ENCODE measurements at regions not wholly inside any gene's neighbourhood (a gene's known extent, or its start where the extent isn't known, plus 50 kb on each side); places are given as distances from the start of the nearest gene placed in this dataset.

DNA sequence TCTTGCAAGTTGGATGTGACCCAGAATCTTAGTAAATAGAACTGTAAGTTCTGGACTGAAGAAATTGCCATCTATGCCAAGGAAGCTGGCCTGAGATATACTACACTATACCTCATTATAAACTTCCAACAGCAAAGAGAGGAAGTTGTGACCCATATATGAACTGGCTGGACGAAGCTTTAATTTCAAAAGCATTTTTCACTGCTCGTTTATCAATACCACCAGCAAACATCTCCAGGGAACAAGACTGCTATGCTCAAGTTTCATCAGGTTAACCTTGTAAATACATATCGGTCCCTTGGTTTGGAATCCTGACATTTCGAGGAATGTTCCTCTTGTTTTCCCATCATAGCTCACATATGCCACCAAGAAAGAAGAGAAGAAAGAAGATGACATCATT, 334.5 kb upstream of the IGFBP7 start:
- TF ChIP-seq, protein P1, sequence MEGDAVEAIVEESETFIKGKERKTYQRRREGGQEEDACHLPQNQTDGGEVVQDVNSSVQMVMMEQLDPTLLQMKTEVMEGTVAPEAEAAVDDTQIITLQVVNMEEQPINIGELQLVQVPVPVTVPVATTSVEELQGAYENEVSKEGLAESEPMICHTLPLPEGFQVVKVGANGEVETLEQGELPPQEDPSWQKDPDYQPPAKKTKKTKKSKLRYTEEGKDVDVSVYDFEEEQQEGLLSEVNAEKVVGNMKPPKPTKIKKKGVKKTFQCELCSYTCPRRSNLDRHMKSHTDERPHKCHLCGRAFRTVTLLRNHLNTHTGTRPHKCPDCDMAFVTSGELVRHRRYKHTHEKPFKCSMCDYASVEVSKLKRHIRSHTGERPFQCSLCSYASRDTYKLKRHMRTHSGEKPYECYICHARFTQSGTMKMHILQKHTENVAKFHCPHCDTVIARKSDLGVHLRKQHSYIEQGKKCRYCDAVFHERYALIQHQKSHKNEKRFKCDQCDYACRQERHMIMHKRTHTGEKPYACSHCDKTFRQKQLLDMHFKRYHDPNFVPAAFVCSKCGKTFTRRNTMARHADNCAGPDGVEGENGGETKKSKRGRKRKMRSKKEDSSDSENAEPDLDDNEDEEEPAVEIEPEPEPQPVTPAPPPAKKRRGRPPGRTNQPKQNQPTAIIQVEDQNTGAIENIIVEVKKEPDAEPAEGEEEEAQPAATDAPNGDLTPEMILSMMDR (IDR thresholded peaks at IDR 0.05): no peak
- no peak for TF ChIP-seq POLR2A (IDR thresholded peaks at IDR 0.05)
